ENCODE measurements at regions not wholly inside any gene's neighbourhood (a gene's known extent, or its start where the extent isn't known, plus 50 kb on each side); places are given as distances from the start of the nearest gene placed in this dataset.

DNA sequence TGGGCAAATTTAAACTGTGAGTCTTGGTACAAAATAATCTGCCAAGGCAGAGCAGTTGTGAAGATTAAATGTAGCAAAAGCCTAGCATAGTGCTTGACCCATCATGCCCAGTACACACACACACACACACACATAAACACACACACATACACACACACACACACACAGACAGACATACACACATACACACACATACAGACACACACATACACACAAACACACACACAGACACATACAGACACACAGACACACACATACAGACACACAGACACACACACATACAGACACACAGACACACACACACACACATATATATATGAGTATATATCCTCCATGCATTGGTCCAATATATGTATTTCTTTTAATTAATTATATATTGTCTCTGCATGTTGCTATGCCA, 328.8 kb upstream of the DNAJC19 start:
- H3K27ac Mint-ChIP-seq: no peak overlapping the region
- intact Hi-C loops (cut with micrococcal nuclease): no loop called here
- TF ChIP-seq CTCF (IDR thresholded peaks at IDR 0.05): no peak
- CTCF ChIA-PET: interaction anchor here (2.3 kb wide), 1 partner anchor 8 kb away, joined by 9 read pairs; no protein-coding TSS in a partner anchor
- H3K36me3 Mint-ChIP-seq (ENCODE audit: low read depth): no peaks in the 10 kb centered on the region
- ATAC-seq (no peak), DNase-seq (no peak)
- H3K4me1 Mint-ChIP-seq (ENCODE audit: low read depth): no peaks in the 10 kb centered on the region
- POLR2A ChIA-PET: no interaction called here
- H3K27me3 Mint-ChIP-seq: no peaks in the 10 kb centered on the region
- no peak overlapping the region for H3K4me3 Mint-ChIP-seq
- H3K9me3 Mint-ChIP-seq: peaks cover 24% of the 10 kb centered on the region

- H3K27me3 Mint-ChIP-seq: no peaks in the 10 kb centered on the region
- CTCF ChIA-PET: interaction anchor here (2.3 kb wide), 1 partner anchor 9 kb away, joined by 9 read pairs; no protein-coding TSS in a partner anchor
- H3K4me3 Mint-ChIP-seq: no peak overlapping the region
- DNase-seq (no peak), ATAC-seq (no peak)
- peaks cover 20% of the 10 kb centered on the region for H3K9me3 Mint-ChIP-seq
- H3K4me1 Mint-ChIP-seq (ENCODE audit: low read depth): no peaks in the 10 kb centered on the region
- no peak for TF ChIP-seq CTCF (IDR thresholded peaks at IDR 0.05)
- POLR2A ChIA-PET: no interaction called here
- intact Hi-C loops (cut with micrococcal nuclease): no loop called here
- no peaks in the 10 kb centered on the region for H3K36me3 Mint-ChIP-seq (ENCODE audit: low read depth)
- no peak overlapping the region for H3K27ac Mint-ChIP-seq
These were observed 328.0 kb upstream of the DNAJC19 start for GRCh38 chr3:181317508-181317907.

GRCh38 chr3:181316482-181316881, 326.9 kb upstream of the DNAJC19 start:
- DNase-seq: peak; percentile 3
- no peaks in the 10 kb centered on the region for H3K36me3 Mint-ChIP-seq (ENCODE audit: low read depth)
- POLR2A ChIA-PET: no interaction called here

DNA sequence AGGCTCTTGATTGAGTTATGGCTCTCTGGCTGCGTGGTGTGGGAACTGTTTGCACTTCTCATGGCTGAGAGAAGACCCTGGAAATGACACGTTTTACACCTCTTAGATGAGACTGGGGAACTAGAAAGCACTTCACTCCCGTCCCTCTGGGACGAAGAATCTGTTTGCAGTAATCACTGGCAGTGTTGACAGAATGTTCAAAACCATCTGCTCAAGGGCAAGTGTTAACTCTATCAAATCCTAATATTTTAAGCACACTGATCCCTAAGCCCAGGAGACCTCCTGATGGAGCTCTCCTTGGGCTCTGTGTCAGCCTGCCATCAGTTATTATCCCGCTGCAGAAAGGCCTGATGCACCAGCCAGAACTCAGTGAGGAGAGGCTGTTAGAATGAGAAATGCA, 323.8 kb upstream of the DNAJC19 start:
- no peak for TF ChIP-seq CTCF (IDR thresholded peaks at IDR 0.05)
- H3K9me3 Mint-ChIP-seq: peaks cover 1% of the 10 kb centered on the region
- H3K36me3 Mint-ChIP-seq (ENCODE audit: low read depth): no peaks in the 10 kb centered on the region
- CTCF ChIA-PET: no interaction called here
- no peak overlapping the region for H3K27ac Mint-ChIP-seq
- no peak overlapping the region for H3K4me3 Mint-ChIP-seq
- intact Hi-C loops (cut with micrococcal nuclease): no loop called here
- no peaks in the 10 kb centered on the region for H3K27me3 Mint-ChIP-seq
- H3K4me1 Mint-ChIP-seq (ENCODE audit: low read depth): no peaks in the 10 kb centered on the region
- POLR2A ChIA-PET: no interaction called here
- ATAC-seq: no peak
- no peak for DNase-seq

More at GRCh38 chr3:181316482-181316881, 326.9 kb upstream of the DNAJC19 start:
- CTCF ChIA-PET: interaction anchor here (2.3 kb wide), 1 partner anchor 10 kb away, joined by 9 read pairs; no protein-coding TSS in a partner anchor
- Mint-ChIP-seq H3K9me3 (peaks cover 11% of the 10 kb centered on the region), H3K4me1 (ENCODE audit: low read depth) (no peaks in the 10 kb centered on the region), H3K27me3 (no peaks in the 10 kb centered on the region), H3K27ac (no peak overlapping the region), H3K4me3 (no peak overlapping the region)
- intact Hi-C loops (cut with micrococcal nuclease): no loop called here
- no peak for ATAC-seq
- no peak for TF ChIP-seq CTCF (IDR thresholded peaks at IDR 0.05)

DNA sequence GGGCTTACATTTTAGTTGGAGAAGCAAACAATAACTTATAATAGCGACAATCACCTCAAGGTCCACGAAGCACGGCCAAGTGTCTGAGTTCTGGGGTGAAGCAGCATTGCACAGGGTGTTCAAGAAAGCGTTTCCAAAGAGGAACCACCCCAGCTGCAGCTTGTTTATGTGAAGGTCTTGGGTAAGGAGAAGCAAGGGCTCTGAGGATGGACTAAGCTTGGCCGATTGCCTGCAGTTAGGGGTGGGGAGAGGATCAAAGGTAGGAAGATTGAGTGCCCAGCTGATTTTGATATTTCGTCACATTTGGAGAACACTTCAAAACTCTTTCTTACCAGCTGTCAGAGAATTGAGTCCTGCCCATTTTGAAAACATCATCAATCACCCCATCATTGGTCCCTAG, 321.6 kb upstream of the DNAJC19 start:
- CTCF ChIA-PET: no interaction called here
- intact Hi-C loops (cut with micrococcal nuclease): no loop called here
- no peak for ATAC-seq
- POLR2A ChIA-PET: no interaction called here
- H3K27ac Mint-ChIP-seq: no peak overlapping the region
- no peaks in the 10 kb centered on the region for H3K27me3 Mint-ChIP-seq
- TF ChIP-seq CTCF (IDR thresholded peaks at IDR 0.05): no peak
- peaks cover 4% of the 10 kb centered on the region for H3K9me3 Mint-ChIP-seq
- no peak for DNase-seq
- H3K4me1 Mint-ChIP-seq (ENCODE audit: low read depth): no peaks in the 10 kb centered on the region
- no peaks in the 10 kb centered on the region for H3K36me3 Mint-ChIP-seq (ENCODE audit: low read depth)
- H3K4me3 Mint-ChIP-seq: no peak overlapping the region

All from activated CD8-positive, alpha-beta T cell treated with anti-CD3 and anti-CD28 coated beads for 36 hours (primary cell).